Upper lobe of right lung (tissue), 1 donor: ENCODE measurements at regions not wholly inside any gene's neighbourhood (a gene's known extent, or its start where the extent isn't known, plus 50 kb on each side); places are given as distances from the start of the nearest gene placed in this dataset.

Experiments used
- ATAC-seq: fragments of 200-7000 bp; cut with Tn5 transposase; one replicate; pipeline ENCODE4 v1.9.1; 2020; ENCODE audit warnings: mild to moderate bottlenecking, moderate library complexity
- DNase-seq: peaks from one replicate; pipeline ENCODE4 v3.0.0-alpha.2; 2020
- H3K27ac ChIP-seq: fragments of 200-600 bp; one replicate; pipeline ENCODE4 v1.8.0; 2022
- H3K27me3 ChIP-seq: fragments of 200-600 bp; one replicate; pipeline ENCODE4 v1.8.0; 2022; ENCODE audit warnings: mild to moderate bottlenecking
- H3K36me3 ChIP-seq: fragments of 200-600 bp; one replicate; pipeline ENCODE4 v1.8.0; 2022
- H3K4me1 ChIP-seq: fragments of 200-600 bp; one replicate; pipeline ENCODE4 v1.8.0; 2022
- H3K4me3 ChIP-seq: fragments of 200-600 bp; one replicate; pipeline ENCODE4 v1.8.0; 2022; ENCODE audit warnings: mild to moderate bottlenecking
- H3K9me3 ChIP-seq: fragments of 200-600 bp; one replicate; pipeline ENCODE4 v1.8.0; 2022
- intact Hi-C: fragments of 100-400 bp; cut with DNase I; formaldehyde crosslinking; loops from one replicate; pipeline ENCODE4 v1.11.0; 2022
- TF ChIP-seq, protein P1 (sequence below): fragments of 200-600 bp; IDR thresholded peaks from one replicate; pipeline ENCODE4 v1.8.0; 2022; ENCODE audit warnings: antibody characterized with exemption
- donor health status: DM: no; HTN: yes; CAD: no; lungs with severe emphysema.

- no peaks in the 10 kb centered on the region for H3K9me3 ChIP-seq
- H3K36me3 ChIP-seq: no peaks in the 10 kb centered on the region
- TF ChIP-seq, protein P1, sequence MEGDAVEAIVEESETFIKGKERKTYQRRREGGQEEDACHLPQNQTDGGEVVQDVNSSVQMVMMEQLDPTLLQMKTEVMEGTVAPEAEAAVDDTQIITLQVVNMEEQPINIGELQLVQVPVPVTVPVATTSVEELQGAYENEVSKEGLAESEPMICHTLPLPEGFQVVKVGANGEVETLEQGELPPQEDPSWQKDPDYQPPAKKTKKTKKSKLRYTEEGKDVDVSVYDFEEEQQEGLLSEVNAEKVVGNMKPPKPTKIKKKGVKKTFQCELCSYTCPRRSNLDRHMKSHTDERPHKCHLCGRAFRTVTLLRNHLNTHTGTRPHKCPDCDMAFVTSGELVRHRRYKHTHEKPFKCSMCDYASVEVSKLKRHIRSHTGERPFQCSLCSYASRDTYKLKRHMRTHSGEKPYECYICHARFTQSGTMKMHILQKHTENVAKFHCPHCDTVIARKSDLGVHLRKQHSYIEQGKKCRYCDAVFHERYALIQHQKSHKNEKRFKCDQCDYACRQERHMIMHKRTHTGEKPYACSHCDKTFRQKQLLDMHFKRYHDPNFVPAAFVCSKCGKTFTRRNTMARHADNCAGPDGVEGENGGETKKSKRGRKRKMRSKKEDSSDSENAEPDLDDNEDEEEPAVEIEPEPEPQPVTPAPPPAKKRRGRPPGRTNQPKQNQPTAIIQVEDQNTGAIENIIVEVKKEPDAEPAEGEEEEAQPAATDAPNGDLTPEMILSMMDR: no peak
- ATAC-seq (no peak), DNase-seq (peak; percentile 18)
- no peak overlapping the region for H3K4me3 ChIP-seq
- H3K4me1 ChIP-seq: no peaks in the 10 kb centered on the region
- peaks cover 10% of the 10 kb centered on the region for H3K27me3 ChIP-seq
- H3K27ac ChIP-seq: no peak overlapping the region
- intact Hi-C loops: no loop called here
Measured at GRCh38 chr17:73972901-73973300, 230.6 kb upstream of the RPL38 start.

DNA sequence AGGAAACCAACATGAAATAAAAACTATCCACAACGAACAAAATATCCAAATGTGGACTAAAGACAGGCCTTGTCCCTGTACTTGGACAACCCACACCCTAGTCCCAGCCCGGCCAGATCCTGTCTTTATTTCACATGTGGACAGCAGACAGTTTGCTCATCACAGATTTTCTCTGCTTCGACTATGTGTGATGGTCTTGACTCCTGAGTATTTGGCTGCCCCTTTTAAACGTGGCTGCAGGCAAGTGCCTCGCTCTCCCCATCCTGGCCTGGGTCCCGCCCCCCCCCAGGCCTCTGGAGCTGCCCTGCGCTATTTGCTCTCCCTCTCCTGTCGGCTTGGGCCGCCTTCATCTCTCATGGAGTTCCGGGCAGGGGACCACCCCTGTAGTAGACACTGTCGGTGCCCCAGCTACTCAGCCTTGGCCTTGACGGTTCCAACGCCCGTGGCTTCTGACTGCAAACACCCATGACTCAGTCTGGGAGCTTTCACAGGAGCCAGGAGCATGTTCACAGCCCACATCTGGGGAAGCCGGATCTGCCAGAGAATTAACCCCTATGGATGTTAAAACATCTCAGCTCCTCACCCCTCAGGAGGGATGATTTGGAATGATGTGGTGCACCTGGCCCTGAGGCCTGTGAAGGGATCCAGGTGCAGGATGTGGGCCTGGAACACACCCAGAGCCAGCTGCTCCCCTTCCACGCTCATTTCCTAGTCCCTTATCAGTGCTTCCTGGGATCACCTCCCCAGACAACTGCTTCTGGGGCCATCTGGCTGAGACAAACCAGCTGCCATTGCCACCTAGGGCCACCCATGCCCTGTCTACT, 229.7 kb upstream of the RPL38 start:
- Histone ChIP-seq H3K4me1 (no peaks in the 10 kb centered on the region), H3K9me3 (no peaks in the 10 kb centered on the region), H3K27ac (no peak overlapping the region), H3K36me3 (no peaks in the 10 kb centered on the region), H3K4me3 (no peak overlapping the region), H3K27me3 (peaks cover 10% of the 10 kb centered on the region)
- DNase-seq (peak; percentile 33), ATAC-seq (no peak)
- intact Hi-C loops: no loop called here
- TF ChIP-seq, protein P1: no peak

DNA sequence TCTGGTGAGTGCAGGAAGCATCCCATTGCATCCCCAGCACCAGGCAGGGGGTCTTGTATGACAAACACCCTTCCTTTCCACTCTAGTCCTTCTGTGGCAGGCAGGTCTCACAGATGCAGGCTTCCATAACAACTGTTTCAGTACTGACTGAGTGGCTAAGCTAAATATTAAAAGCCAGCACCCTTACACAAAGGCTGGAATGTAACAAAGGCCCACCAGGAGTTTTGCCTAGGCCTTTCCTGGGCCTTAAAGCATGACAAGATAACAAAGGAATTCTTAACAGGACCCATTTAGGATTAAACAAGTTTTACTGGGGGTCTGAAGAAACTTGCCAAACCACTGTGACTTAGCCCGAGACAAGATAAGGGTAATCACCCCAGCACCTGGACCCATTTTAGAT, 228.9 kb upstream of the RPL38 start:
- H3K27ac ChIP-seq: no peak overlapping the region
- H3K9me3 ChIP-seq: no peaks in the 10 kb centered on the region
- TF ChIP-seq, protein P1: no peak
- ATAC-seq (no peak), DNase-seq (no peak)
- no peak overlapping the region for H3K4me3 ChIP-seq
- H3K27me3 ChIP-seq: peaks cover 10% of the 10 kb centered on the region
- H3K36me3 ChIP-seq: no peaks in the 10 kb centered on the region
- intact Hi-C loops: no loop called here
- no peaks in the 10 kb centered on the region for H3K4me1 ChIP-seq

GRCh38 chr17:73976147-73976546, 227.3 kb upstream of the RPL38 start:
- Histone ChIP-seq H3K9me3 (no peaks in the 10 kb centered on the region), H3K27ac (no peak overlapping the region), H3K27me3 (peaks cover 10% of the 10 kb centered on the region), H3K4me1 (no peaks in the 10 kb centered on the region), H3K4me3 (no peak overlapping the region), H3K36me3 (no peaks in the 10 kb centered on the region)
- TF ChIP-seq, protein P1: no peak
- DNase-seq (no peak), ATAC-seq (no peak)
- intact Hi-C loops: no loop called here

GRCh38 chr17:73976676-73977521, 226.6 kb upstream of the RPL38 start:
- H3K27me3 ChIP-seq: peaks cover 7% of the 10 kb centered on the region
- no peak for ATAC-seq
- TF ChIP-seq, protein P1: no peak
- H3K4me3 ChIP-seq: no peak overlapping the region
- H3K4me1 ChIP-seq: no peaks in the 10 kb centered on the region
- no peaks in the 10 kb centered on the region for H3K36me3 ChIP-seq
- intact Hi-C loops: no loop called here
- H3K27ac ChIP-seq: no peak overlapping the region
- peak; percentile 38 for DNase-seq
- H3K9me3 ChIP-seq: no peaks in the 10 kb centered on the region
